ENCODE measurements at regions not wholly inside any gene's neighbourhood (a gene's known extent, or its start where the extent isn't known, plus 50 kb on each side); places are given as distances from the start of the nearest gene placed in this dataset.

GRCh38 chr11:129536338-129536737, 160.7 kb downstream of the BARX2 start:
- TF ChIP-seq FOXM1 (IDR thresholded peaks at IDR 0.05; ENCODE audit: borderline replicate concordance, low read depth) (no peak), MAX (IDR thresholded peaks at IDR 0.05) (no peak), TEAD4 (IDR thresholded peaks at IDR 0.05) (no peak), TAF1 (IDR thresholded peaks at IDR 0.05; ENCODE audit: low read depth) (no peak), REST (IDR thresholded peaks at IDR 0.05; ENCODE audit: low read depth) (no peak), YY1 (IDR thresholded peaks at IDR 0.05; ENCODE audit: low read depth) (no peak), EP300 (IDR thresholded peaks at IDR 0.05; ENCODE audit: borderline replicate concordance) (no peak), USF1 (IDR thresholded peaks at IDR 0.05) (no peak), CEBPB (IDR thresholded peaks at IDR 0.05) (no peak), CREB1 (IDR thresholded peaks at IDR 0.05; ENCODE audit: low read depth) (no peak), RAD21 (IDR thresholded peaks at IDR 0.05; ENCODE audit: low read depth) (no peak), TCF12 (IDR thresholded peaks at IDR 0.05; ENCODE audit: low read depth) (no peak), EGR1 (IDR thresholded peaks at IDR 0.05) (no peak), NFIC (IDR thresholded peaks at IDR 0.05) (no peak)

All from Ishikawa (cell line).